ENCODE measurements at regions not wholly inside any gene's neighbourhood (a gene's known extent, or its start where the extent isn't known, plus 50 kb on each side); places are given as distances from the start of the nearest gene placed in this dataset.

- TF ChIP-seq CTCF (IDR thresholded peaks at IDR 0.05): no peak
- TF ChIP-seq EZH2 (IDR thresholded peaks at IDR 0.05; ENCODE audit: borderline replicate concordance, insufficient read depth, low read depth, low read length, poor library complexity, severe bottlenecking): no peak
Measured at GRCh38 chr14:53651096-53651740, 305.4 kb downstream of the BMP4 start.

Data from B cell (primary cell).